GM23248 (cell line): ENCODE measurements at regions not wholly inside any gene's neighbourhood (a gene's known extent, or its start where the extent isn't known, plus 50 kb on each side); places are given as distances from the start of the nearest gene placed in this dataset.

Experiments used
- EZH2 ChIP-seq: fragments of 200-600 bp; sonication (generic); IDR thresholded peaks from 2 replicates; pipeline ENCODE4 v1.6.1; 2018; ENCODE audit warnings: antibody characterized with exemption, mild to moderate bottlenecking; ENCODE audit not compliant: insufficient read depth, poor library complexity, severe bottlenecking
- EZH2phosphoT487 ChIP-seq: fragments of 200-600 bp; sonication (generic); IDR thresholded peaks from 2 replicates; pipeline ENCODE4 v1.6.1; 2018; ENCODE audit warnings: antibody characterized with exemption, moderate library complexity, mild to moderate bottlenecking, low read depth; ENCODE audit not compliant: insufficient read depth

GRCh38 chr9:134216449-134216951 lies 52.1 kb upstream of the RNU6ATAC start:
- TF ChIP-seq EZH2 (no peak), EZH2phosphoT487 (no peak)
